Transverse colon (tissue), 4 donors: ENCODE measurements at regions not wholly inside any gene's neighbourhood (a gene's known extent, or its start where the extent isn't known, plus 50 kb on each side); places are given as distances from the start of the nearest gene placed in this dataset.

Experiments used
- DNase-seq: peaks from one replicate; pipeline ENCODE4 v3.0.0-alpha.2; 2019
- H3K27ac ChIP-seq, 4 donors: fragments of 200-600 bp; sonication (generic); 2 replicates each; pipeline ENCODE4 v1.5.1; 2016 to 2018; ENCODE audit warnings: inconsistent platforms in 4 of 4
- H3K27me3 ChIP-seq: fragments of 200-600 bp; sonication (generic); 2 replicates; pipeline ENCODE4 v1.5.1; 2017; ENCODE audit warnings: inconsistent platforms
- H3K36me3 ChIP-seq, 4 donors: fragments of 200-600 bp; sonication (generic); 2 replicates each; pipeline ENCODE4 v1.5.1; 2017 to 2019; ENCODE audit warnings: inconsistent platforms in 4 of 4
- H3K4me1 ChIP-seq, 4 donors: fragments of 200-600 bp; sonication (generic); 2 replicates each; pipeline ENCODE4 v1.5.1; 2017 to 2020; ENCODE audit warnings: inconsistent platforms in 4 of 4
- H3K4me3 ChIP-seq, 4 donors: fragments of 200-600 bp; sonication (generic); 1 replicate in 1 of 4; 2 replicates in 3 of 4; pipeline versions ENCODE4 v1.5.1 to v1.6.1; 2017 to 2019; ENCODE audit warnings: inconsistent platforms in 4 of 4
- H3K9me3 ChIP-seq, 2 donors: fragments of 200-600 bp; sonication (generic); 2 replicates each; pipeline ENCODE4 v1.5.1; 2017 to 2019; ENCODE audit warnings: inconsistent platforms in 2 of 2
- CTCF ChIP-seq, 5 experiments: fragments of 200-600 bp in 3 of 5; fragments of 450-650 bp in 2 of 5; sonication (generic) in 3 of 5; IDR thresholded peaks; 1 replicate in 2 of 5; 2 replicates in 3 of 5; pipeline ENCODE4 v1.5.1; 2016 to 2017; ENCODE audit warnings: antibody characterized with exemption in 5 of 5, inconsistent platforms in 3 of 5, mild to moderate bottlenecking in 2 of 5, moderate library complexity in 1 of 5
- EP300 ChIP-seq: sonication (generic); formaldehyde crosslinking; IDR thresholded peaks from one replicate; pipeline ENCODE4 v1.6.1; 2017; ENCODE audit warnings: antibody characterized with exemption, low read depth
- POLR2A ChIP-seq: fragments of 450-650 bp; IDR thresholded peaks from one replicate; pipeline ENCODE4 v1.6.1; 2016; ENCODE audit warnings: antibody characterized with exemption, mild to moderate bottlenecking, moderate library complexity
- POLR2AphosphoS5 ChIP-seq, 3 donors: sonication (generic); formaldehyde crosslinking; IDR thresholded peaks; one replicate each; pipeline ENCODE4 v1.6.1; 2016; ENCODE audit warnings: antibody characterized with exemption in 3 of 3
- WGBS, 2 donors: methylation state at CpG; one replicate each; pipeline ENCODE4 v1.1.5; 2018; ENCODE audit warnings: low coverage in 1 of 2; 5-methylcytosine and 5-hydroxymethylcytosine counted together
- in situ Hi-C, 4 donors: fragments of 200-750 bp; cut with MboI; loops; one replicate each; pipeline versions ENCODE4 v1.15.0 to v1.15.1; 2017; ENCODE audit warnings: low sequenced_read_pairs in 3 of 4, low pct_ligation_motif_present in 1 of 4, low pct_unique_long_range_greater_than_20kb in 1 of 4
- intact Hi-C: fragments of 100-400 bp; cut with DNase I; formaldehyde crosslinking; loops from one replicate; pipeline ENCODE4 v1.15.1; 2023; ENCODE audit warnings: low total_unique reads

DNA sequence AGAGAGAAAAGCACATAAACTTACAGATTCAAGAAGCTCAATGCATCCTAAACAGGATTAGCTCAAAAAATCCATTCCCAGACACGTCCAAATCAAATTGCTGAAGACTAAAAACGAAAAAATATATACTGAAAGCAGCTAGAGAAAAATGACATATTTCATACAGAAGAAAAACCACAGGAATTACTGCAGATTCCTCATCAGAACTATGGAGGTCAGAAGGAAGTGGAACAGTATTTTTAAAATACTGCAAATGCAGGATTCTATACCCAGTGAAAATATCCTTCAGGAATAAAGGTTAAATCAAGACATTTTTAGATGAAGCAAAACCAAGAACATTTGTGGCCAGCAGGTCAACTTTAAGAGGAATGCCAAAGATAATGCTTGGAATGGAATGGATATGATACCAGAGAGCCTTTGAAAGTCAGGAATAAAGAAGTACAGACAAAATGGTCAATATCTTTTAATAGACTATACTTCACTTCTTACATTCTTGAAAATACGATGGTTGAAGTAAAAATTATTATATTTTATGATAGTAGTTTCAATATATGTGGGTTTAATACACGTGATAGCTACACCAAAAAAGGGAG is 352.9 kb downstream of the CTTN start:
- Histone ChIP-seq H3K4me1 (no peaks in the 10 kb centered on the region), H3K27ac (no peak overlapping the region), H3K27me3 (no peaks in the 10 kb centered on the region), H3K9me3 (peaks cover 19 to 23% of the 10 kb centered on the region in 2 donors), H3K36me3 (no peaks in the 10 kb centered on the region), H3K4me3 (no peak overlapping the region)
- DNase-seq, result no peak
- no peak for TF ChIP-seq EP300
- TF ChIP-seq CTCF (IDR thresholded peaks at IDR 0.05), result no peak
- no peak for TF ChIP-seq POLR2AphosphoS5 (IDR thresholded peaks at IDR 0.05)
- no peak for TF ChIP-seq POLR2A
- intact Hi-C loops, result no loop called here
- 75% methylated on average over 4 of the region's 4 CpGs for WGBS, 2 donors
- in situ Hi-C loops, result loop anchor here (5.0 to 10.0 kb wide), 3 partner anchors 279 to 286 kb away; no protein-coding TSS in a partner anchor

- WGBS, 2 donors, result 22% methylated on average over 37 of the region's 37 CpGs; no CpG with 5 or more reads in 1 of the 2 donors
- in situ Hi-C loops, result loop anchor here in 2 of 4 donors (10.0 kb wide), 1 partner anchor 291 kb away; no protein-coding TSS in a partner anchor
- Histone ChIP-seq H3K27me3 (no peaks in the 10 kb centered on the region), H3K4me1 (no peaks in the 10 kb centered on the region), H3K4me3 (no peak overlapping the region), H3K27ac (no peak overlapping the region), H3K36me3 (no peaks in the 10 kb centered on the region), H3K9me3 (peaks cover 14 to 17% of the 10 kb centered on the region in 2 donors)
- intact Hi-C loops, result loop anchor here (5.0 kb wide), 1 partner anchor 288 kb away; no protein-coding TSS in a partner anchor
- DNase-seq, result peak; percentile 77
- peak; percentile 94 to 98 (median 96) for TF ChIP-seq CTCF (IDR thresholded peaks at IDR 0.05)
- TF ChIP-seq EP300, result no peak
These were observed 357.3 kb downstream of the CTTN start for GRCh38 chr11:70755410-70756158.

GRCh38 chr11:70756341-70756740 is 358.0 kb downstream of the CTTN start:
- H3K27ac ChIP-seq, result no peak overlapping the region
- DNase-seq, result no peak
- H3K4me1 ChIP-seq, result no peaks in the 10 kb centered on the region
- no peak overlapping the region for H3K4me3 ChIP-seq
- WGBS, 2 donors, result 87% methylated on average over 8 of the region's 8 CpGs; no CpG with 5 or more reads in 1 of the 2 donors
- peaks cover 6 to 9% of the 10 kb centered on the region in 2 donors for H3K9me3 ChIP-seq
- intact Hi-C loops (loop anchor here (5.0 kb wide), 1 partner anchor 289 kb away; no protein-coding TSS in a partner anchor), in situ Hi-C loops (loop anchor here in 2 of 4 donors (10.0 kb wide), 1 partner anchor 292 kb away; no protein-coding TSS in a partner anchor)
- no peaks in the 10 kb centered on the region for H3K27me3 ChIP-seq
- H3K36me3 ChIP-seq, result no peaks in the 10 kb centered on the region
- no peak for TF ChIP-seq CTCF (IDR thresholded peaks at IDR 0.05)
- TF ChIP-seq POLR2AphosphoS5 (IDR thresholded peaks at IDR 0.05), result no peak
- TF ChIP-seq EP300, result no peak
- TF ChIP-seq POLR2A, result no peak

DNA sequence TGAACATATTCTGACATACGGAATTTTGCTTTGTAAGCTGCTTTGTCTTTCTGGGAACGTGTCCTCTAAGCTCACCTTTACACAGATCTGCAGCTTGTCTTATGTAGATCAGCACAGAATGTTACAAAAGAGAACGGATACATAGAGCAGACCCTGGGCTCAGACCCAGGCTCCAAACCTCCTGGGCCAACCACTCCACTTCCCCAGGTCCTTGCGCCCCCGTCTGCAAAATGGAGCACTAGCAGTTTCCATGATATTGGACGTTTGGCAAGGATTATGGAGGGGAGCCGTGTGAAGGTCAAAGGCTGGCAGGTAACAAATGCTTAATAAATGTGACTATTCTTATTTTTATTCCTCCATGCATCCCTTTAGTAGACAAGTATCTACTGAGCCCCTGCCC is 358.4 kb downstream of the CTTN start:
- in situ Hi-C loops (loop anchor here in 2 of 4 donors (10.0 kb wide), 1 partner anchor 292 kb away; no protein-coding TSS in a partner anchor), intact Hi-C loops (loop anchor here (5.0 kb wide), 1 partner anchor 289 kb away; no protein-coding TSS in a partner anchor)
- Histone ChIP-seq H3K4me3 (no peak overlapping the region), H3K4me1 (no peaks in the 10 kb centered on the region), H3K36me3 (no peaks in the 10 kb centered on the region), H3K27me3 (no peaks in the 10 kb centered on the region), H3K27ac (no peak overlapping the region), H3K9me3 (peaks cover 2 to 5% of the 10 kb centered on the region in 2 donors)
- WGBS, 2 donors, result 79% methylated on average over 7 of the region's 7 CpGs; no CpG with 5 or more reads in 1 of the 2 donors
- TF ChIP-seq CTCF (IDR thresholded peaks at IDR 0.05) (no peak), POLR2AphosphoS5 (IDR thresholded peaks at IDR 0.05) (no peak), EP300 (no peak), POLR2A (no peak)
- DNase-seq, result no peak
